PFSK-1 (cell line): ENCODE measurements at regions not wholly inside any gene's neighbourhood (a gene's known extent, or its start where the extent isn't known, plus 50 kb on each side); places are given as distances from the start of the nearest gene placed in this dataset.

ENCODE experiments used
- POLR2AphosphoS5 ChIP-seq: IDR thresholded peaks from 2 replicates; pipeline ENCODE4 v1.6.1; 2012; ENCODE audit warnings: low read depth, mild to moderate bottlenecking, control low read depth, low read length, moderate library complexity
- TAF1 ChIP-seq: IDR thresholded peaks from 2 replicates; pipeline ENCODE4 v1.6.1; 2012; ENCODE audit warnings: low read length, control low read depth, borderline replicate concordance; ENCODE audit not compliant: insufficient read depth

- TF ChIP-seq TAF1 (no peak), POLR2AphosphoS5 (no peak)
These were observed 264.3 kb downstream of the RAP2B start for GRCh38 chr3:153426344-153426743.
